Effector memory CD4-positive, alpha-beta T cell (primary cell): ENCODE measurements at regions not wholly inside any gene's neighbourhood (a gene's known extent, or its start where the extent isn't known, plus 50 kb on each side); places are given as distances from the start of the nearest gene placed in this dataset.

Experiments
- DNase-seq, 3 donors: peaks; one replicate each; pipeline ENCODE4 v3.0.0-alpha.2; 2020
- H3K27ac ChIP-seq: 2 replicates; pipeline ENCODE4 v1.7.0; 2013; ENCODE audit warnings: mild to moderate bottlenecking, low read length, moderate library complexity; ENCODE audit not compliant: insufficient read depth, poor library complexity, severe bottlenecking
- H3K27me3 ChIP-seq: replicated peaks from 2 replicates; pipeline ENCODE4 v1.7.0; 2013; ENCODE audit warnings: mild to moderate bottlenecking, low read length; ENCODE audit not compliant: insufficient read depth, control insufficient read depth, poor library complexity, severe bottlenecking
- H3K36me3 ChIP-seq: 2 replicates; pipeline ENCODE4 v1.7.0; 2013; ENCODE audit warnings: mild to moderate bottlenecking, low read length, moderate library complexity; ENCODE audit not compliant: control insufficient read depth, insufficient read depth
- H3K4me1 ChIP-seq: 2 replicates; pipeline ENCODE4 v1.7.0; 2013; ENCODE audit warnings: low read length, mild to moderate bottlenecking; ENCODE audit not compliant: control insufficient read depth, insufficient read depth, poor library complexity, severe bottlenecking
- H3K4me3 ChIP-seq: 2 replicates; pipeline ENCODE4 v1.7.0; 2013; ENCODE audit warnings: low read length, low read depth, mild to moderate bottlenecking; ENCODE audit not compliant: insufficient read depth, poor library complexity, severe bottlenecking
- H3K9me3 ChIP-seq: 2 replicates; pipeline ENCODE4 v1.7.0; 2013; ENCODE audit warnings: mild to moderate bottlenecking, low read length, moderate library complexity; ENCODE audit not compliant: control insufficient read depth

GRCh38 chr4:181971411-181971810, 271.8 kb upstream of the TENM3 start:
- no peak overlapping the region for H3K27ac ChIP-seq
- DNase-seq: no peak

GRCh38 chr4:181971973-181972372, 271.2 kb upstream of the TENM3 start:
- DNase-seq: no peak
- Histone ChIP-seq H3K4me3 (no peak overlapping the region), H3K4me1 (no peaks in the 10 kb centered on the region), H3K27ac (no peak overlapping the region), H3K36me3 (no peaks in the 10 kb centered on the region), H3K27me3 (no peaks in the 10 kb centered on the region), H3K9me3 (no peaks in the 10 kb centered on the region)

More at GRCh38 chr4:181971411-181971810, 271.8 kb upstream of the TENM3 start:
- Histone ChIP-seq H3K36me3 (no peaks in the 10 kb centered on the region), H3K9me3 (no peaks in the 10 kb centered on the region), H3K27me3 (no peaks in the 10 kb centered on the region), H3K4me1 (no peaks in the 10 kb centered on the region), H3K4me3 (no peak overlapping the region)

GRCh38 chr4:181976764-181977163, 266.4 kb upstream of the TENM3 start:
- no peaks in the 10 kb centered on the region for H3K9me3 ChIP-seq
- H3K4me3 ChIP-seq: no peak overlapping the region
- no peak for DNase-seq
- no peaks in the 10 kb centered on the region for H3K36me3 ChIP-seq
- no peak overlapping the region for H3K27ac ChIP-seq
- no peaks in the 10 kb centered on the region for H3K4me1 ChIP-seq
- H3K27me3 ChIP-seq: no peaks in the 10 kb centered on the region

- Histone ChIP-seq H3K9me3 (no peaks in the 10 kb centered on the region), H3K27me3 (no peaks in the 10 kb centered on the region), H3K4me1 (no peaks in the 10 kb centered on the region), H3K4me3 (no peak overlapping the region), H3K27ac (no peak overlapping the region), H3K36me3 (no peaks in the 10 kb centered on the region)
- DNase-seq: no peak
Observed at GRCh38 chr4:181982437-181982836, 260.8 kb upstream of the TENM3 start.

GRCh38 chr4:181982856-181983255, 260.3 kb upstream of the TENM3 start:
- DNase-seq: no peak
- no peaks in the 10 kb centered on the region for H3K9me3 ChIP-seq
- H3K27ac ChIP-seq: no peak overlapping the region
- no peak overlapping the region for H3K4me3 ChIP-seq
- no peaks in the 10 kb centered on the region for H3K4me1 ChIP-seq
- no peaks in the 10 kb centered on the region for H3K36me3 ChIP-seq
- H3K27me3 ChIP-seq: no peaks in the 10 kb centered on the region

- no peak for DNase-seq
- Histone ChIP-seq H3K27ac (no peak overlapping the region), H3K9me3 (no peaks in the 10 kb centered on the region), H3K4me3 (no peak overlapping the region), H3K36me3 (no peaks in the 10 kb centered on the region), H3K4me1 (no peaks in the 10 kb centered on the region), H3K27me3 (no peaks in the 10 kb centered on the region)
Observed at GRCh38 chr4:181987392-181987791, 255.8 kb upstream of the TENM3 start.

GRCh38 chr4:181989071-181989470, 254.1 kb upstream of the TENM3 start:
- H3K27ac ChIP-seq: no peak overlapping the region

GRCh38 chr4:181991369-181992108, 251.7 kb upstream of the TENM3 start:
- H3K4me1 ChIP-seq: no peaks in the 10 kb centered on the region
- H3K36me3 ChIP-seq: no peaks in the 10 kb centered on the region
- H3K27ac ChIP-seq: no peak overlapping the region
- DNase-seq: no peak
- H3K9me3 ChIP-seq: no peaks in the 10 kb centered on the region
- H3K27me3 ChIP-seq: no peaks in the 10 kb centered on the region
- no peak overlapping the region for H3K4me3 ChIP-seq

More at GRCh38 chr4:181989071-181989470, 254.1 kb upstream of the TENM3 start:
- Histone ChIP-seq H3K9me3 (no peaks in the 10 kb centered on the region), H3K27me3 (no peaks in the 10 kb centered on the region), H3K36me3 (no peaks in the 10 kb centered on the region), H3K4me1 (no peaks in the 10 kb centered on the region), H3K4me3 (no peak overlapping the region)
- DNase-seq: no peak

GRCh38 chr4:181998398-181999295, 244.6 kb upstream of the TENM3 start:
- H3K4me1 ChIP-seq: no peaks in the 10 kb centered on the region
- DNase-seq: no peak
- H3K27ac ChIP-seq: no peak overlapping the region
- H3K4me3 ChIP-seq: no peak overlapping the region
- H3K9me3 ChIP-seq: no peaks in the 10 kb centered on the region
- H3K27me3 ChIP-seq: no peaks in the 10 kb centered on the region
- H3K36me3 ChIP-seq: no peaks in the 10 kb centered on the region

GRCh38 chr4:182000077-182000476, 243.1 kb upstream of the TENM3 start:
- DNase-seq: no peak
- Histone ChIP-seq H3K4me3 (no peak overlapping the region), H3K4me1 (no peaks in the 10 kb centered on the region), H3K36me3 (no peaks in the 10 kb centered on the region), H3K27me3 (no peaks in the 10 kb centered on the region), H3K27ac (no peak overlapping the region), H3K9me3 (no peaks in the 10 kb centered on the region)
